Activated CD4-positive, alpha-beta memory T cell treated with anti-CD3 and anti-CD28 coated beads, Interleukin-2, amount 10 ng/mL, durations not matched to agents 7 days and 5 days (primary cell): ENCODE measurements at regions not wholly inside any gene's neighbourhood (a gene's known extent, or its start where the extent isn't known, plus 50 kb on each side); places are given as distances from the start of the nearest gene placed in this dataset.
"Not testable (repeated sequence)": the region's sequence is repeated elsewhere in the genome, so short reads cannot be mapped to it uniquely, and the experiment has no call there.

Experiments used
- CTCF ChIA-PET: fragments of 350-600 bp; sonication (Branson Sonifier 250); formaldehyde crosslinking; loops from one replicate; lab custom pipeline; 2021; ENCODE audit warnings: antibody characterized with exemption, inconsistent platforms; lab: Charles Lee
- POLR2A ChIA-PET: fragments of 350-600 bp; sonication (Branson Sonifier 250); formaldehyde crosslinking; loops from one replicate; lab custom pipeline; 2021; ENCODE audit warnings: antibody characterized with exemption; lab: Charles Lee
- DNase-seq: peaks from one replicate; pipeline ENCODE4 v3.0.0-alpha.2; 2020
- H3K27ac Mint-ChIP-seq: one replicate; pipeline ENCODE4 v1.8.0; 2021; ENCODE audit warnings: mild to moderate bottlenecking, mixed read lengths
- H3K27me3 Mint-ChIP-seq: one replicate; pipeline ENCODE4 v1.8.0; 2021; ENCODE audit warnings: mixed read lengths
- H3K36me3 Mint-ChIP-seq: one replicate; pipeline ENCODE4 v1.8.0; 2021; ENCODE audit warnings: low read depth, mixed read lengths
- H3K4me1 Mint-ChIP-seq: one replicate; pipeline ENCODE4 v1.8.0; 2021; ENCODE audit warnings: mixed read lengths
- H3K4me3 Mint-ChIP-seq: one replicate; pipeline ENCODE4 v1.8.0; 2021; ENCODE audit warnings: mild to moderate bottlenecking, mixed read lengths
- H3K9me3 Mint-ChIP-seq: one replicate; pipeline ENCODE4 v1.8.0; 2021; ENCODE audit warnings: mixed read lengths

DNA sequence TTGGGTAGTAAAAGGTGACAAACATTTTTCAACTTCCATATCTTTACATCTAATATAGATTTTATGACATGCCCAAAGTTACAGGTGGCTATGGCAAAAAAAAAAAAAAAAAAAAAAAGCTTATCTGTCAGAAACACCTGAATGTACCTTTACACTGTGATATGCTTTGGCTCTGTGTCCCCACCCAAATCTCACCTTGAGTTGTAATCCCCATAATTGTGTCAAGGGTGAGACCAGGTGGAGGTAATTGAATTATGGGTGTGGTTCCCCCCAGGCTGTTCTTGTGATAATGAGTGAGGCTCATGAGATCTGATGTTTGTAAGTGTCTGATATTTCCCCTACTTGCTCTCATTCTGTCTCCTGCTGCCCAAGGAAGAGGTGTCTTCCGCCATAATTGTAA, 139.6 kb upstream of the LRRC61 start:
- H3K27ac Mint-ChIP-seq, H3K36me3 Mint-ChIP-seq, H3K9me3 Mint-ChIP-seq, CTCF ChIA-PET, H3K27me3 Mint-ChIP-seq, POLR2A ChIA-PET, H3K4me1 Mint-ChIP-seq, DNase-seq, H3K4me3 Mint-ChIP-seq: not testable (repeated sequence)

DNA sequence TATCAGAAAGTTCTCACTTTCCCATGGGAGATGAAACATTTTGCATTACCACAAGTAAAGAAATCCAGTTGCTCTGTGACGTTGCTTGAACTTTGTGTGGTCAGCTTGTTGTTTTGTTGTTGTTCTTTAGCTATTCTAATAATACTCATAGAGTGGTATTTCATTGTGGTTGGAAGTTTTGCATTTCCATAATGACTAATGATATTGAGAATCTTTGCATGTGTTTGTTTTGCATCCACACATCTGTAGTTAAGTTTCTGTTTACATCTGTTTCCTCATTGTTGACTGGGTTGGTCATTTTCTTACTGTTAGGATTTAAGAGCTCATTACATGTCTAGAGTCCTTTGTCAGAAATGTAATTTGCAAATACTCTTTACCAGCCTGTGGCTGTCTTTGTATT, 133.2 kb upstream of the LRRC61 start:
- peaks cover 10% of the 10 kb centered on the region for H3K4me1 Mint-ChIP-seq
- H3K36me3 Mint-ChIP-seq, DNase-seq, H3K27ac Mint-ChIP-seq, CTCF ChIA-PET, H3K27me3 Mint-ChIP-seq, POLR2A ChIA-PET, H3K9me3 Mint-ChIP-seq, H3K4me3 Mint-ChIP-seq: not testable (repeated sequence)

DNA sequence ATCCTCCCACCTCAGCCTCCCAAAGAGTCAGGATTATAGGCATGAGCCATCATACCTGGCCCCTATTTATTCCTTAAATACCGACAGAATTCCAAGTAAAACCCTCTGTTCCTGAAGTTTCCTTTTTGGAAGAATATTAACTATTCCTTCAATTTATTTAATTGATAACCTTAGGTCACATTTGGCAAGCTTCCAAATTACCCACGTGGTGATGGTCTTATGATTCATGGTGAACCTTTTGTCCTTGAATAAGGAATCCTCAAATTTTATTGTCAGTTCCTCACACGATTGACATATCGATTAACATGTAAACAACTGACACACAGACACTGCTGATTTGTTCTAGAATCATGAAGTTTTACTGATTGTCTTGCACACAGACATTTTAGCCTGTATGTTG, 130.6 kb upstream of the LRRC61 start:
- H3K27ac Mint-ChIP-seq, CTCF ChIA-PET, H3K4me3 Mint-ChIP-seq, H3K9me3 Mint-ChIP-seq, H3K27me3 Mint-ChIP-seq, DNase-seq, H3K36me3 Mint-ChIP-seq, POLR2A ChIA-PET: not testable (repeated sequence)
- H3K4me1 Mint-ChIP-seq = peaks cover 10% of the 10 kb centered on the region

DNA sequence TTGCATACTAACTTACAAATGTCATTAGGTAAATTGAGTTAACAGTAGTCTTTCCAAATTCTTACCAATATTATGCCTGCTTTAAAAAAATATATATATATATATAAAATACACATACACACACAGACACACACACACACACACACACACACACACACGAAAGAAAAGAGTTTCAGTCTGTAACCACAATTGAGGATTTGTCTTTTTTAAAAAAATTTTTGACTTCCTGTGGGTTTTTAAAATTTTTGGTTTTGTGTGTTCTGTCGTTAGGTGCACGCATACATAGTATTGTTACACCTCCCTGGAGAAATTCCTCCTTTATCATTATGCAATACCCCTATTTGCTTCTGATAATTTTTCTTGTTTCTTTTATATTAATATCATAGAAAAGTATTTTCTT, 129.3 kb upstream of the LRRC61 start:
- H3K4me1 Mint-ChIP-seq = peaks cover 10% of the 10 kb centered on the region
- H3K36me3 Mint-ChIP-seq, DNase-seq, CTCF ChIA-PET, H3K27ac Mint-ChIP-seq, H3K4me3 Mint-ChIP-seq, H3K27me3 Mint-ChIP-seq, H3K9me3 Mint-ChIP-seq, POLR2A ChIA-PET: not testable (repeated sequence)
